HCT116 (cell line): ENCODE measurements at regions not wholly inside any gene's neighbourhood (a gene's known extent, or its start where the extent isn't known, plus 50 kb on each side); places are given as distances from the start of the nearest gene placed in this dataset.

Experiments
- ATAC-seq: fragments of 200-7000 bp; cut with Tn5 transposase; 2 replicates; pipeline ENCODE4 v1.9.1; 2020; ENCODE audit warnings: mild to moderate bottlenecking, moderate library complexity
- BruUV-seq: library from RNA; stranded (reverse); fragments of 400-500 nt; replicated peaks from 2 replicates; lab custom pipeline; 2021; lab: Mats Ljungman, UMichigan
- CTCF ChIA-PET: fragments of 300-600 bp; sonication (Branson Sonifier 250); formaldehyde crosslinking; loops from one replicate; lab custom pipeline; 2021; ENCODE audit warnings: antibody characterized with exemption; lab: Charles Lee
- POLR2A ChIA-PET: fragments of 300-600, 350-600 bp; sonication (Branson Sonifier 250); formaldehyde crosslinking; loops from one replicate; lab custom pipeline; 2021; ENCODE audit warnings: antibody characterized with exemption; lab: Charles Lee
- RAD21 ChIA-PET, 2 experiments: fragments of 300-600 bp; sonication (Branson Sonifier 250); formaldehyde crosslinking; loops; one replicate each; lab custom pipeline; 2023; ENCODE audit warnings: low total read pairs in 2 of 2; ENCODE audit not compliant: uncharacterized antibody in 2 of 2, unreplicated experiment in 2 of 2, low non-redundant PET in 1 of 2; lab: Charles Lee
- DNase-seq: peaks from one replicate; pipeline ENCODE4 v3.0.0-alpha.2; 2010; ENCODE audit warnings: low read depth, low spot score
- H2AFZ ChIP-seq: fragments of 200-600 bp; shearing (Covaris generic), sonication (generic); 2 replicates; pipeline ENCODE4 v1.6.1; 2017; ENCODE audit warnings: low read depth, mixed run types, mixed read lengths, antibody characterized with exemption, low read length; ENCODE audit not compliant: poor library complexity, severe bottlenecking
- H3K27ac ChIP-seq: 2 replicates; pipeline ENCODE4 v1.5.1; 2012; ENCODE audit warnings: low read depth, low read length
- H3K27me3 ChIP-seq: fragments of 200-600 bp; sonication (generic); 2 replicates; pipeline ENCODE4 v1.6.1; 2016; ENCODE audit warnings: mixed run types, low read length, mixed read lengths; ENCODE audit not compliant: insufficient read depth
- H3K36me3 ChIP-seq, 2 experiments: fragments of 200-500 bp in 1 of 2; fragments of 200-600 bp in 1 of 2; sonication (Bioruptor generic) in 1 of 2; sonication (generic) in 1 of 2; 2 replicates each; pipeline versions ENCODE4 v1.5.1 to v1.6.1; 2014 to 2016; ENCODE audit warnings: low read length in 2 of 2, inconsistent platforms in 1 of 2, mixed read lengths in 1 of 2, mixed run types in 1 of 2; ENCODE audit not compliant: insufficient read depth in 2 of 2, control insufficient read depth in 1 of 2
- H3K4me1 ChIP-seq, 2 experiments: fragments of 200-600 bp in 1 of 2; sonication (generic) in 1 of 2; 2 replicates each; pipeline versions ENCODE4 v1.5.1 to v1.6.1; 2012 to 2017; ENCODE audit warnings: low read length in 2 of 2, inconsistent platforms in 1 of 2, mild to moderate bottlenecking in 1 of 2, mixed read lengths in 1 of 2, mixed run types in 1 of 2, moderate library complexity in 1 of 2; ENCODE audit not compliant: insufficient read depth in 2 of 2, control insufficient read depth in 1 of 2
- H3K4me2 ChIP-seq: fragments of 200-600 bp; sonication (generic); 2 replicates; pipeline ENCODE4 v1.6.1; 2017; ENCODE audit warnings: mixed run types, low read length, mixed read lengths
- H3K4me3 ChIP-seq, 2 experiments: fragments of 200-600 bp in 1 of 2; sonication (generic) in 1 of 2; replicated peaks in 1 of 2; 2 replicates each; pipeline ENCODE4 v1.5.1; 2011 to 2016; ENCODE audit warnings: low read length in 2 of 2, control low read depth in 1 of 2, low read depth in 1 of 2, mild to moderate bottlenecking in 1 of 2, mixed read lengths in 1 of 2, mixed run types in 1 of 2
- H3K79me2 ChIP-seq: fragments of 200-600 bp; sonication (generic); 2 replicates; pipeline ENCODE4 v1.6.1; 2017; ENCODE audit warnings: mild to moderate bottlenecking, mixed run types, low read length, moderate library complexity, mixed read lengths; ENCODE audit not compliant: insufficient read depth
- H3K9ac ChIP-seq: fragments of 200-600 bp; sonication (generic); 2 replicates; pipeline ENCODE4 v1.6.1; 2016; ENCODE audit warnings: low read length, mixed read lengths
- H3K9me2 ChIP-seq: fragments of 200-600 bp; sonication (generic), shearing (Covaris generic); 2 replicates; pipeline ENCODE4 v1.6.1; 2017; ENCODE audit warnings: mixed run types, mild to moderate bottlenecking, moderate library complexity; ENCODE audit not compliant: insufficient read depth
- H3K9me3 ChIP-seq, 2 experiments: fragments of 200-500 bp in 1 of 2; fragments of 200-600 bp in 1 of 2; sonication (Bioruptor generic) in 1 of 2; sonication (generic) in 1 of 2; 2 replicates each; pipeline ENCODE4 v1.6.1; 2014 to 2017; ENCODE audit warnings: low read length in 2 of 2, mixed read lengths in 2 of 2, inconsistent platforms in 1 of 2, low read depth in 1 of 2, mild to moderate bottlenecking in 1 of 2, mixed run types in 1 of 2, moderate library complexity in 1 of 2; ENCODE audit not compliant: control insufficient read depth in 1 of 2, insufficient read depth in 1 of 2
- H4K20me1 ChIP-seq: fragments of 200-600 bp; sonication (generic), shearing (Covaris generic); 2 replicates; pipeline ENCODE4 v1.6.1; 2017; ENCODE audit warnings: mixed run types, mild to moderate bottlenecking, moderate library complexity; ENCODE audit not compliant: insufficient read depth
- EGR1 ChIP-seq: IDR thresholded peaks from 2 replicates; pipeline ENCODE4 v1.6.1; 2012; ENCODE audit warnings: low read depth
- EZH2phosphoT487 ChIP-seq: fragments of 200-600 bp; IDR thresholded peaks from 2 replicates; pipeline ENCODE4 v1.6.1; 2018; ENCODE audit warnings: antibody characterized with exemption, borderline replicate concordance
- FOSL1 ChIP-seq: IDR thresholded peaks from 2 replicates; pipeline ENCODE4 v1.6.1; 2012; ENCODE audit warnings: low read depth
- JUND ChIP-seq: IDR thresholded peaks from 2 replicates; pipeline ENCODE4 v1.6.1; 2012
- POLR2AphosphoS5 ChIP-seq: IDR thresholded peaks from 2 replicates; pipeline ENCODE4 v1.6.1; 2011; ENCODE audit warnings: mild to moderate bottlenecking, low read depth, low read length, moderate library complexity
- RAD21 ChIP-seq: IDR thresholded peaks from 2 replicates; pipeline ENCODE4 v1.6.1; 2012; ENCODE audit warnings: low read depth, mild to moderate bottlenecking
- SRF ChIP-seq: IDR thresholded peaks from 2 replicates; pipeline ENCODE4 v1.6.1; 2012; ENCODE audit warnings: low read depth
- TCF7L2 ChIP-seq: IDR thresholded peaks from 2 replicates; pipeline ENCODE4 v1.7.0; 2011; ENCODE audit warnings: borderline replicate concordance, inconsistent platforms; ENCODE audit not compliant: insufficient read depth, insufficient read length; ENCODE audit errors: extremely low read depth
- ZBTB33 ChIP-seq: IDR thresholded peaks from 2 replicates; pipeline ENCODE4 v1.6.1; 2011; ENCODE audit warnings: mild to moderate bottlenecking, low read length, moderate library complexity; ENCODE audit not compliant: insufficient replicate concordance; ENCODE audit errors: extremely low read depth
- ZFX ChIP-seq: fragments of 450-650 bp; IDR thresholded peaks from 2 replicates; pipeline ENCODE4 v1.6.1; 2017
- ZNF274 ChIP-seq: fragments of 200-500 bp; sonication (Bioruptor generic); IDR thresholded peaks from 2 replicates; pipeline ENCODE4 v1.6.1; 2014; ENCODE audit warnings: mild to moderate bottlenecking, low read depth, low read length, inconsistent platforms
- intact Hi-C: fragments of 100-400 bp; cut with micrococcal nuclease; formaldehyde crosslinking; loops from 2 replicates; pipeline ENCODE4 v1.10.0; 2022

GRCh38 chr4:20532871-20533870, 167.1 kb upstream of the PACRGL start:
- Histone ChIP-seq H3K9me3 (no peaks in the 10 kb centered on the region), H2AFZ (no peak overlapping the region), H3K9ac (no peak overlapping the region), H4K20me1 (no peaks in the 10 kb centered on the region), H3K4me3 (no peak overlapping the region)
- RAD21 ChIA-PET: no interaction called here
- CTCF ChIA-PET: no interaction called here
- TF ChIP-seq POLR2AphosphoS5 (no peak), EZH2phosphoT487 (no peak)
- TF ChIP-seq, all 23 proteins: peak for 0
- Histone ChIP-seq H3K27ac (no peak overlapping the region), H3K4me1 (no peaks in the 10 kb centered on the region), H3K36me3 (no peaks in the 10 kb centered on the region), H3K4me2 (no peak overlapping the region), H3K79me2 (no peaks in the 10 kb centered on the region), H3K9me2 (no peaks in the 10 kb centered on the region), H3K27me3 (no peaks in the 10 kb centered on the region)
- intact Hi-C loops: no loop called here
- ATAC-seq: no peak
- BruUV-seq: no TSS peak
- POLR2A ChIA-PET: no interaction called here
- no peak for DNase-seq

GRCh38 chr4:20538905-20539304, 161.4 kb upstream of the PACRGL start:
- H3K9me3 ChIP-seq: no peaks in the 10 kb centered on the region
- TF ChIP-seq TCF7L2 (no peak), EZH2phosphoT487 (no peak), RAD21 (no peak), FOSL1 (no peak), EGR1 (no peak), ZNF274 (no peak), ZBTB33 (no peak), ZFX (no peak), SRF (no peak), JUND (no peak)
- no peak overlapping the region for H3K9ac ChIP-seq
- POLR2A ChIA-PET: no interaction called here
- no peaks in the 10 kb centered on the region for H4K20me1 ChIP-seq
- intact Hi-C loops: no loop called here
- DNase-seq (no peak), ATAC-seq (no peak)
- H3K27ac ChIP-seq: no peak overlapping the region
- no peak overlapping the region for H3K4me3 ChIP-seq
- BruUV-seq: no TSS peak
- no peak overlapping the region for H3K4me2 ChIP-seq
- H3K36me3 ChIP-seq: no peaks in the 10 kb centered on the region
- no peaks in the 10 kb centered on the region for H3K79me2 ChIP-seq
- CTCF ChIA-PET: no interaction called here
- no peak overlapping the region for H2AFZ ChIP-seq
- RAD21 ChIA-PET: no interaction called here
- no peaks in the 10 kb centered on the region for H3K9me2 ChIP-seq
- H3K27me3 ChIP-seq: no peaks in the 10 kb centered on the region
- H3K4me1 ChIP-seq: no peaks in the 10 kb centered on the region
